ENCODE measurements at regions not wholly inside any gene's neighbourhood (a gene's known extent, or its start where the extent isn't known, plus 50 kb on each side); places are given as distances from the start of the nearest gene placed in this dataset.

GRCh38 chr6:23343610-23344306 lies 774.4 kb downstream of the HDGFL1 start:
- RAD21 ChIA-PET (ENCODE audit: low non-redundant PET in 1 of 2, low total read pairs in 2 of 2, uncharacterized antibody in 2 of 2, unreplicated experiment in 2 of 2) = no interaction called here

More at GRCh38 chr6:23343610-23344306, 774.4 kb downstream of the HDGFL1 start:
- no peak overlapping the region for H3K4me2 ChIP-seq (ENCODE audit: low read length)
- ATAC-seq (no peak), DNase-seq (ENCODE audit: low read depth, low spot score) (no peak)
- CTCF ChIA-PET = no interaction called here
- no peaks in the 10 kb centered on the region for H3K9me2 ChIP-seq (ENCODE audit: insufficient read depth)
- no TSS peak for BruUV-seq (replicated peaks)
- H4K20me1 ChIP-seq (ENCODE audit: insufficient read depth) = no peaks in the 10 kb centered on the region
- H3K27me3 ChIP-seq (ENCODE audit: insufficient read depth, low read length) = no peaks in the 10 kb centered on the region
- no peak overlapping the region for H3K27ac ChIP-seq (ENCODE audit: low read depth, low read length)
- POLR2A ChIA-PET = no interaction called here
- no peak overlapping the region for H3K9ac ChIP-seq (ENCODE audit: low read length)
- no peaks in the 10 kb centered on the region for H3K36me3 ChIP-seq (ENCODE audit: control insufficient read depth in 1 of 2, insufficient read depth in 2 of 2, low read length in 2 of 2)
- no peaks in the 10 kb centered on the region for H3K4me1 ChIP-seq (ENCODE audit: control insufficient read depth in 1 of 2, insufficient read depth in 2 of 2, low read length in 2 of 2)
- H3K4me3 ChIP-seq (replicated peaks in 1 of 2; ENCODE audit: low read depth in 1 of 2, low read length in 2 of 2) = no peak overlapping the region
- TF ChIP-seq, protein P1, sequence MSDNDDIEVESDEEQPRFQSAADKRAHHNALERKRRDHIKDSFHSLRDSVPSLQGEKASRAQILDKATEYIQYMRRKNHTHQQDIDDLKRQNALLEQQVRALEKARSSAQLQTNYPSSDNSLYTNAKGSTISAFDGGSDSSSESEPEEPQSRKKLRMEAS (IDR thresholded peaks at IDR 0.05) = no peak
- TF ChIP-seq, protein P2, sequence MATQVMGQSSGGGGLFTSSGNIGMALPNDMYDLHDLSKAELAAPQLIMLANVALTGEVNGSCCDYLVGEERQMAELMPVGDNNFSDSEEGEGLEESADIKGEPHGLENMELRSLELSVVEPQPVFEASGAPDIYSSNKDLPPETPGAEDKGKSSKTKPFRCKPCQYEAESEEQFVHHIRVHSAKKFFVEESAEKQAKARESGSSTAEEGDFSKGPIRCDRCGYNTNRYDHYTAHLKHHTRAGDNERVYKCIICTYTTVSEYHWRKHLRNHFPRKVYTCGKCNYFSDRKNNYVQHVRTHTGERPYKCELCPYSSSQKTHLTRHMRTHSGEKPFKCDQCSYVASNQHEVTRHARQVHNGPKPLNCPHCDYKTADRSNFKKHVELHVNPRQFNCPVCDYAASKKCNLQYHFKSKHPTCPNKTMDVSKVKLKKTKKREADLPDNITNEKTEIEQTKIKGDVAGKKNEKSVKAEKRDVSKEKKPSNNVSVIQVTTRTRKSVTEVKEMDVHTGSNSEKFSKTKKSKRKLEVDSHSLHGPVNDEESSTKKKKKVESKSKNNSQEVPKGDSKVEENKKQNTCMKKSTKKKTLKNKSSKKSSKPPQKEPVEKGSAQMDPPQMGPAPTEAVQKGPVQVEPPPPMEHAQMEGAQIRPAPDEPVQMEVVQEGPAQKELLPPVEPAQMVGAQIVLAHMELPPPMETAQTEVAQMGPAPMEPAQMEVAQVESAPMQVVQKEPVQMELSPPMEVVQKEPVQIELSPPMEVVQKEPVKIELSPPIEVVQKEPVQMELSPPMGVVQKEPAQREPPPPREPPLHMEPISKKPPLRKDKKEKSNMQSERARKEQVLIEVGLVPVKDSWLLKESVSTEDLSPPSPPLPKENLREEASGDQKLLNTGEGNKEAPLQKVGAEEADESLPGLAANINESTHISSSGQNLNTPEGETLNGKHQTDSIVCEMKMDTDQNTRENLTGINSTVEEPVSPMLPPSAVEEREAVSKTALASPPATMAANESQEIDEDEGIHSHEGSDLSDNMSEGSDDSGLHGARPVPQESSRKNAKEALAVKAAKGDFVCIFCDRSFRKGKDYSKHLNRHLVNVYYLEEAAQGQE (IDR thresholded peaks at IDR 0.05; ENCODE audit: low read depth) = no peak
- TF ChIP-seq ATF3 (IDR thresholded peaks at IDR 0.05) (no peak), EZH2 (IDR thresholded peaks at IDR 0.05) (no peak), SP1 (IDR thresholded peaks at IDR 0.05; ENCODE audit: low read depth) (no peak)
- peaks cover 0 to 5% of the 10 kb centered on the region in 2 experiments; a peak in 1 of 4 replicates for H3K9me3 ChIP-seq (ENCODE audit: control insufficient read depth in 1 of 2, insufficient read depth in 1 of 2, low read depth in 1 of 2, low read length in 2 of 2)
- intact Hi-C loops (cut with micrococcal nuclease) = no loop called here
- H3K79me2 ChIP-seq (ENCODE audit: insufficient read depth, low read length) = no peaks in the 10 kb centered on the region
- no peak overlapping the region for H2AFZ ChIP-seq (ENCODE audit: low read depth, low read length, poor library complexity, severe bottlenecking)
